22Rv1 (cell line): ENCODE measurements at regions not wholly inside any gene's neighbourhood (a gene's known extent, or its start where the extent isn't known, plus 50 kb on each side); places are given as distances from the start of the nearest gene placed in this dataset.

Experiments used
- CTCF ChIP-seq: fragments of 450-650 bp; IDR thresholded peaks from 2 replicates; pipeline ENCODE4 v1.5.1; 2017; ENCODE audit warnings: mild to moderate bottlenecking
- ZFX ChIP-seq: fragments of 450-650 bp; IDR thresholded peaks from 2 replicates; pipeline ENCODE4 v1.6.1; 2017; ENCODE audit warnings: antibody characterized with exemption, borderline replicate concordance

GRCh38 chr5:40074826-40075225 lies 604.9 kb upstream of the PTGER4 start:
- TF ChIP-seq CTCF (no peak), ZFX (no peak)
